ENCODE measurements at regions not wholly inside any gene's neighbourhood (a gene's known extent, or its start where the extent isn't known, plus 50 kb on each side); places are given as distances from the start of the nearest gene placed in this dataset.
"Not testable (repeated sequence)": the region's sequence is repeated elsewhere in the genome, so short reads cannot be mapped to it uniquely, and the experiment has no call there.

GRCh38 chr14:55767286-55767685, 187.3 kb downstream of the KTN1 start:
- no peak for DNase-seq (ENCODE audit: low read depth)

GRCh38 chr14:55769877-55770276, 189.9 kb downstream of the KTN1 start:
- DNase-seq (ENCODE audit: low read depth), result no peak

- no peak for DNase-seq (ENCODE audit: low read depth)
Measured at GRCh38 chr14:55771242-55771981, 191.4 kb downstream of the KTN1 start.

GRCh38 chr14:55772486-55772885, 192.5 kb downstream of the KTN1 start:
- no peak for DNase-seq (ENCODE audit: low read depth)

GRCh38 chr14:55773312-55773711, 193.3 kb downstream of the KTN1 start:
- DNase-seq (ENCODE audit: low read depth), result no peak

- no peak for DNase-seq (ENCODE audit: low read depth)
Measured at GRCh38 chr14:55773984-55774545, 194.1 kb downstream of the KTN1 start.

- no peak for DNase-seq (ENCODE audit: low read depth)
Measured at GRCh38 chr14:55777877-55778276, 197.9 kb downstream of the KTN1 start.

GRCh38 chr14:55780156-55780946, 200.3 kb downstream of the KTN1 start:
- no peak for DNase-seq (ENCODE audit: low read depth)

GRCh38 chr14:55781046-55781445, 201.0 kb downstream of the KTN1 start:
- no peak for DNase-seq (ENCODE audit: low read depth)

GRCh38 chr14:55782166-55782565, 202.2 kb downstream of the KTN1 start:
- DNase-seq (ENCODE audit: low read depth), result no peak

GRCh38 chr14:55789406-55789805, 209.4 kb downstream of the KTN1 start:
- no peak for DNase-seq (ENCODE audit: low read depth)

- no peak for DNase-seq (ENCODE audit: low read depth)
Measured at GRCh38 chr14:55794655-55795595, 214.9 kb downstream of the KTN1 start.

- DNase-seq (ENCODE audit: low read depth), result not testable (repeated sequence)
Measured at GRCh38 chr14:55796513-55796912, 216.5 kb downstream of the KTN1 start.

- no peak for DNase-seq (ENCODE audit: low read depth)
Measured at GRCh38 chr14:55798406-55798805, 218.4 kb downstream of the KTN1 start.

GRCh38 chr14:55799508-55800095, 219.6 kb downstream of the KTN1 start:
- DNase-seq (ENCODE audit: low read depth), result no peak

GRCh38 chr14:55800156-55800785, 220.3 kb downstream of the KTN1 start:
- DNase-seq (ENCODE audit: low read depth), result no peak

GRCh38 chr14:55801121-55801520, 221.1 kb downstream of the KTN1 start:
- no peak for DNase-seq (ENCODE audit: low read depth)

GRCh38 chr14:55802986-55803872, 223.2 kb downstream of the KTN1 start:
- DNase-seq (ENCODE audit: low read depth), result no peak

GRCh38 chr14:55803873-55804553, 224.0 kb downstream of the KTN1 start:
- no peak for DNase-seq (ENCODE audit: low read depth)

All from activated T-helper 9 cell treated with anti-CD3 and anti-CD28 coated beads, Interleukin-2, amount 50 U/mL, for 16 hours (primary cell).